H9 (cell line): ENCODE measurements at regions not wholly inside any gene's neighbourhood (a gene's known extent, or its start where the extent isn't known, plus 50 kb on each side); places are given as distances from the start of the nearest gene placed in this dataset.

Experiments
- DNase-seq: peaks from one replicate; pipeline ENCODE4 v3.0.0-alpha.2; 2017
- H2AFZ ChIP-seq: one replicate; pipeline ENCODE4 v1.6.1; 2013; ENCODE audit warnings: mild to moderate bottlenecking, low read length, control low read depth, moderate library complexity
- H2AK5ac ChIP-seq: 2 replicates; pipeline ENCODE4 v1.6.1; 2013; ENCODE audit warnings: low read length, control low read depth, mixed read lengths; ENCODE audit not compliant: insufficient read length
- H2BK120ac ChIP-seq: one replicate; pipeline ENCODE4 v1.6.1; 2013; ENCODE audit warnings: low read depth, mild to moderate bottlenecking, low read length, control low read depth, inconsistent platforms; ENCODE audit not compliant: poor library complexity, severe bottlenecking
- H2BK12ac ChIP-seq: 2 replicates; pipeline ENCODE4 v1.6.1; 2013; ENCODE audit warnings: low read length, control low read depth, mixed read lengths, low read depth; ENCODE audit not compliant: insufficient read length
- H2BK15ac ChIP-seq: 2 replicates; pipeline ENCODE4 v1.6.1; 2013; ENCODE audit warnings: low read depth, low read length, control low read depth
- H2BK20ac ChIP-seq: one replicate; pipeline ENCODE4 v1.6.1; 2013; ENCODE audit warnings: low read depth, mild to moderate bottlenecking, low read length, control low read depth, inconsistent platforms; ENCODE audit not compliant: poor library complexity, severe bottlenecking
- H2BK5ac ChIP-seq: 2 replicates; pipeline ENCODE4 v1.6.1; 2013; ENCODE audit warnings: low read length, control low read depth, mixed read lengths; ENCODE audit not compliant: insufficient read length
- H3K14ac ChIP-seq: 2 replicates; pipeline ENCODE4 v1.6.1; 2013; ENCODE audit warnings: low read length, control low read depth; ENCODE audit not compliant: insufficient read depth
- H3K18ac ChIP-seq: 2 replicates; pipeline ENCODE4 v1.6.1; 2013; ENCODE audit warnings: low read depth, mild to moderate bottlenecking, mixed read lengths, low read length, control low read depth; ENCODE audit not compliant: insufficient read length
- H3K23ac ChIP-seq: 2 replicates; pipeline ENCODE4 v1.6.1; 2013; ENCODE audit warnings: low read length, control low read depth, mixed read lengths, low read depth; ENCODE audit not compliant: insufficient read length
- H3K23me2 ChIP-seq: 2 replicates; pipeline ENCODE4 v1.6.1; 2013; ENCODE audit warnings: low read depth, mild to moderate bottlenecking, mixed read lengths, low read length, control low read depth; ENCODE audit not compliant: insufficient read length, poor library complexity, severe bottlenecking
- H3K27ac ChIP-seq: 2 replicates; pipeline ENCODE4 v1.5.1; 2013; ENCODE audit warnings: low read length, control low read depth, mixed read lengths, low read depth; ENCODE audit not compliant: insufficient read length
- H3K27me3 ChIP-seq: 2 replicates; pipeline ENCODE4 v1.6.1; 2013; ENCODE audit warnings: low read length, control low read depth, inconsistent platforms; ENCODE audit not compliant: insufficient read depth
- H3K4ac ChIP-seq: 2 replicates; pipeline ENCODE4 v1.6.1; 2013; ENCODE audit warnings: low read depth, mild to moderate bottlenecking, control low read depth, inconsistent platforms, low read length, moderate library complexity
- H3K4me1 ChIP-seq: 2 replicates; pipeline ENCODE4 v1.6.1; 2013; ENCODE audit warnings: low read length, control low read depth, inconsistent platforms; ENCODE audit not compliant: insufficient read depth
- H3K4me2 ChIP-seq: 2 replicates; pipeline ENCODE4 v1.6.1; 2013; ENCODE audit warnings: low read length, control low read depth, mixed read lengths; ENCODE audit not compliant: insufficient read length, insufficient read depth
- H3K56ac ChIP-seq: 2 replicates; pipeline ENCODE4 v1.6.1; 2013; ENCODE audit warnings: low read depth, mild to moderate bottlenecking, mixed read lengths, low read length, control low read depth; ENCODE audit not compliant: insufficient read length
- H3K79me1 ChIP-seq: 2 replicates; pipeline ENCODE4 v1.6.1; 2013; ENCODE audit warnings: low read depth, mild to moderate bottlenecking, moderate library complexity, low read length, control low read depth, inconsistent platforms; ENCODE audit not compliant: insufficient read depth, poor library complexity, severe bottlenecking
- H3K79me2 ChIP-seq: 2 replicates; pipeline ENCODE4 v1.6.1; 2013; ENCODE audit warnings: low read length, control low read depth, inconsistent platforms; ENCODE audit not compliant: insufficient read depth
- H3K9ac ChIP-seq: 2 replicates; pipeline ENCODE4 v1.6.1; 2013; ENCODE audit warnings: low read length, control low read depth, mixed read lengths; ENCODE audit not compliant: insufficient read length; ENCODE audit errors: extremely low read depth
- H3K9me3 ChIP-seq: one replicate; pipeline ENCODE4 v1.6.1; 2013; ENCODE audit warnings: low read depth, low read length, inconsistent platforms; ENCODE audit not compliant: control insufficient read depth
- H3T11ph ChIP-seq: one replicate; pipeline ENCODE4 v1.6.1; 2013; ENCODE audit warnings: mild to moderate bottlenecking, low read length, control low read depth, inconsistent platforms
- H4K20me1 ChIP-seq: one replicate; pipeline ENCODE4 v1.6.1; 2013; ENCODE audit not compliant: control insufficient read depth, insufficient read length, insufficient read depth
- H4K5ac ChIP-seq: 2 replicates; pipeline ENCODE4 v1.6.1; 2013; ENCODE audit warnings: low read depth, mild to moderate bottlenecking, mixed read lengths, low read length, control low read depth; ENCODE audit not compliant: insufficient read length
- H4K8ac ChIP-seq: replicated peaks from 2 replicates; pipeline ENCODE4 v1.6.1; 2013; ENCODE audit warnings: low read length, control low read depth, mixed read lengths, low read depth; ENCODE audit not compliant: insufficient read length
- H4K91ac ChIP-seq: 2 replicates; pipeline ENCODE4 v1.6.1; 2013; ENCODE audit warnings: low read depth, mild to moderate bottlenecking, moderate library complexity, mixed read lengths, low read length, control low read depth; ENCODE audit not compliant: insufficient read length
- H3K27ac Mint-ChIP-seq, 3 experiments: 2 replicates in 2 of 3; 3 replicates in 1 of 3; pipeline ENCODE4 v1.8.0; 2020 to 2021; ENCODE audit warnings: mixed read lengths in 3 of 3, mild to moderate bottlenecking in 1 of 3, moderate library complexity in 1 of 3
- H3K27me3 Mint-ChIP-seq: 2 replicates; pipeline ENCODE4 v1.8.0; 2021; ENCODE audit warnings: low read depth, mild to moderate bottlenecking, moderate library complexity, mixed read lengths
- H3K36me3 Mint-ChIP-seq, 3 experiments: 2 replicates in 2 of 3; 3 replicates in 1 of 3; pipeline ENCODE4 v1.8.0; 2020 to 2021; ENCODE audit warnings: low read depth in 3 of 3, mixed read lengths in 3 of 3; ENCODE audit not compliant: insufficient read depth in 1 of 3
- H3K4me1 Mint-ChIP-seq, 2 experiments: 2 replicates each; pipeline ENCODE4 v1.8.0; 2020; ENCODE audit warnings: mixed read lengths in 2 of 2
- H3K4me3 Mint-ChIP-seq, 2 experiments: 2 replicates in 1 of 2; 3 replicates in 1 of 2; pipeline ENCODE4 v1.8.0; 2020 to 2021; ENCODE audit warnings: mild to moderate bottlenecking in 2 of 2, mixed read lengths in 2 of 2, moderate library complexity in 1 of 2
- H3K9me3 Mint-ChIP-seq, 2 experiments: 2 replicates in 1 of 2; 3 replicates in 1 of 2; pipeline ENCODE4 v1.8.0; 2020; ENCODE audit warnings: mild to moderate bottlenecking in 2 of 2, mixed read lengths in 2 of 2, moderate library complexity in 1 of 2
- CTCF ChIP-seq: fragments of 200-600 bp; sonication (generic); conservative IDR thresholded peaks from 3 replicates; pipeline ENCODE4 v1.8.0; 2021; ENCODE audit warnings: antibody characterized with exemption, mild to moderate bottlenecking
- WGBS: extraction: QIAGEN DNeasy Blood & Tissue Kit; methylation state at CpG from one replicate; pipeline ENCODE4 v1.1.7; 2013; ENCODE audit warnings: missing lambda C conversion rate, low lambda C conversion rate, mixed read lengths; ENCODE audit not compliant: insufficient read length; ENCODE audit errors: extremely low coverage; 5-methylcytosine and 5-hydroxymethylcytosine counted together

- H4K8ac ChIP-seq = no peak overlapping the region
- no peak overlapping the region for H3K27ac Mint-ChIP-seq
- H2BK120ac ChIP-seq = no peak overlapping the region
- peaks cover 2% of the 10 kb centered on the region; the same call in 1 of the 2 replicates for H3K27me3 Mint-ChIP-seq
- H4K91ac ChIP-seq = no peak overlapping the region
- no peaks in the 10 kb centered on the region for H3K9me3 Mint-ChIP-seq
- no peak overlapping the region for H3K9ac ChIP-seq
- H2AFZ ChIP-seq = no peak overlapping the region
- H3K23me2 ChIP-seq = no peaks in the 10 kb centered on the region
- H3T11ph ChIP-seq = no peak overlapping the region
- H3K4me1 ChIP-seq = no peaks in the 10 kb centered on the region
- H3K56ac ChIP-seq = no peak overlapping the region
- H3K18ac ChIP-seq = no peak overlapping the region
- WGBS = no CpG with 5 or more reads among the region's 2 CpGs
- H3K27ac ChIP-seq = no peak overlapping the region
- no peaks in the 10 kb centered on the region; the same call in 1 of the 2 replicates for H3K27me3 ChIP-seq
- no peak overlapping the region for H4K5ac ChIP-seq
- no peaks in the 10 kb centered on the region for H3K79me2 ChIP-seq
- DNase-seq = no peak
- H3K14ac ChIP-seq = no peak overlapping the region
- H3K23ac ChIP-seq = no peak overlapping the region
- no peak overlapping the region for H3K4me2 ChIP-seq
- no peak overlapping the region for H3K4ac ChIP-seq
- no peaks in the 10 kb centered on the region for H3K9me3 ChIP-seq
- no peak overlapping the region for H3K4me3 Mint-ChIP-seq
- H2BK5ac ChIP-seq = no peak overlapping the region
- no peak for TF ChIP-seq CTCF
- H2BK20ac ChIP-seq = no peak overlapping the region
- no peaks in the 10 kb centered on the region for H3K36me3 Mint-ChIP-seq
- H3K79me1 ChIP-seq = no peaks in the 10 kb centered on the region
- peaks cover 4 to 7% of the 10 kb centered on the region in 2 experiments; a peak in 3 of 4 replicates for H3K4me1 Mint-ChIP-seq
- no peaks in the 10 kb centered on the region for H4K20me1 ChIP-seq
- no peak overlapping the region for H2AK5ac ChIP-seq
- H2BK15ac ChIP-seq = no peak overlapping the region
- H2BK12ac ChIP-seq = no peak overlapping the region
Observed at GRCh38 chr6:42509256-42509655, 54.6 kb upstream of the UBR2 start.
